ENCODE measurements at regions not wholly inside any gene's neighbourhood (a gene's known extent, or its start where the extent isn't known, plus 50 kb on each side); places are given as distances from the start of the nearest gene placed in this dataset.

GRCh38 chr13:110063490-110064421 is 243.2 kb downstream of the COL4A1 start:
- no peak for ATAC-seq

GRCh38 chr13:110062777-110063442 is 244.0 kb downstream of the COL4A1 start:
- WGBS, 2 donors (ENCODE audit: low coverage in 1 of 2), result 80% methylated on average over 1 of the region's 19 CpGs; no CpG with 5 or more reads in 1 of the 2 donors

More at GRCh38 chr13:110063490-110064421, 243.2 kb downstream of the COL4A1 start:
- TF ChIP-seq POLR2AphosphoS5 (IDR thresholded peaks at IDR 0.05), result no peak
- TF ChIP-seq EP300 (IDR thresholded peaks at IDR 0.05), result no peak
- no peak for TF ChIP-seq POLR2A (IDR thresholded peaks at IDR 0.05)
- TF ChIP-seq CTCF (IDR thresholded peaks at IDR 0.05), result no peak
- no peak overlapping the region for H3K4me3 ChIP-seq
- 69 to 88% methylated on average over 7 to 8 of the region's 9 CpGs for WGBS, 2 donors (ENCODE audit: low coverage in 1 of 2)
- H3K36me3 ChIP-seq, result no peaks in the 10 kb centered on the region
- H3K27ac ChIP-seq, result no peak overlapping the region
- H3K27me3 ChIP-seq, result no peaks in the 10 kb centered on the region
- H3K4me1 ChIP-seq, result no peaks in the 10 kb centered on the region
- no peaks in the 10 kb centered on the region for H3K9me3 ChIP-seq

GRCh38 chr13:110062077-110062776 is 244.7 kb downstream of the COL4A1 start:
- Histone ChIP-seq H3K27ac (no peak overlapping the region), H3K4me3 (no peak overlapping the region)
- 73 to 81% methylated on average over 3 to 6 of the region's 10 CpGs for WGBS, 2 donors (ENCODE audit: low coverage in 1 of 2)

More at GRCh38 chr13:110062777-110063442, 244.0 kb downstream of the COL4A1 start:
- no peaks in the 10 kb centered on the region for H3K9me3 ChIP-seq
- no peak overlapping the region for H3K27ac ChIP-seq
- ATAC-seq, result no peak
- H3K27me3 ChIP-seq, result no peaks in the 10 kb centered on the region
- H3K4me3 ChIP-seq, result no peak overlapping the region
- H3K4me1 ChIP-seq, result no peaks in the 10 kb centered on the region
- H3K36me3 ChIP-seq, result no peaks in the 10 kb centered on the region
- TF ChIP-seq POLR2AphosphoS5 (IDR thresholded peaks at IDR 0.05) (no peak), POLR2A (IDR thresholded peaks at IDR 0.05) (no peak), CTCF (IDR thresholded peaks at IDR 0.05) (no peak), EP300 (IDR thresholded peaks at IDR 0.05) (no peak)

GRCh38 chr13:110061270-110061669 is 245.7 kb downstream of the COL4A1 start:
- no peaks in the 10 kb centered on the region for H3K27me3 ChIP-seq
- H3K36me3 ChIP-seq, result no peaks in the 10 kb centered on the region
- H3K4me3 ChIP-seq, result no peak overlapping the region
- no peaks in the 10 kb centered on the region for H3K4me1 ChIP-seq
- 92 to 95% methylated on average over 4 of the region's 4 CpGs for WGBS, 2 donors (ENCODE audit: low coverage in 1 of 2)
- no peak for TF ChIP-seq EP300 (IDR thresholded peaks at IDR 0.05)
- no peak for TF ChIP-seq CTCF (IDR thresholded peaks at IDR 0.05)
- no peak for TF ChIP-seq POLR2AphosphoS5 (IDR thresholded peaks at IDR 0.05)
- TF ChIP-seq POLR2A (IDR thresholded peaks at IDR 0.05), result no peak
- ATAC-seq, result no peak
- H3K27ac ChIP-seq, result no peak overlapping the region
- no peaks in the 10 kb centered on the region for H3K9me3 ChIP-seq

More at GRCh38 chr13:110062077-110062776, 244.7 kb downstream of the COL4A1 start:
- Histone ChIP-seq H3K27me3 (no peaks in the 10 kb centered on the region), H3K4me1 (no peaks in the 10 kb centered on the region), H3K9me3 (no peaks in the 10 kb centered on the region), H3K36me3 (no peaks in the 10 kb centered on the region)
- TF ChIP-seq CTCF (IDR thresholded peaks at IDR 0.05), result no peak
- ATAC-seq, result peak; percentile 21

All from gastroesophageal sphincter (tissue), 4 donors.